Small intestine (tissue), 7 donors: ENCODE measurements at regions not wholly inside any gene's neighbourhood (a gene's known extent, or its start where the extent isn't known, plus 50 kb on each side); places are given as distances from the start of the nearest gene placed in this dataset.

Experiments
- DNase-seq, 2 donors: peaks; one replicate each; pipeline versions ENCODE4 v3.0.0 to v3.0.0-alpha.2; 2013
- FAIRE-seq: peaks from 2 replicates; lab custom pipeline; 2012; peaks lifted over from hg19 to GRCh38; lab: Jason Lieb, UNC
- H3K27ac ChIP-seq, 3 donors: one replicate each; pipeline ENCODE4 v1.5.1; 2013; ENCODE audit warnings: low read length in 2 of 3, mild to moderate bottlenecking in 2 of 3, control low read depth in 1 of 3, inconsistent platforms in 1 of 3, low read depth in 1 of 3, moderate library complexity in 1 of 3
- H3K27me3 ChIP-seq, 3 donors: one replicate each; pipeline ENCODE4 v1.6.1; 2013; ENCODE audit warnings: low read length in 3 of 3, inconsistent platforms in 1 of 3; ENCODE audit not compliant: control insufficient read depth in 3 of 3, insufficient read depth in 3 of 3
- H3K36me3 ChIP-seq, 3 donors: one replicate each; pipeline ENCODE4 v1.6.1; 2013; ENCODE audit warnings: low read length in 3 of 3, inconsistent platforms in 1 of 3, low read depth in 1 of 3, mild to moderate bottlenecking in 1 of 3, moderate library complexity in 1 of 3; ENCODE audit not compliant: control insufficient read depth in 3 of 3, insufficient read depth in 2 of 3
- H3K4me1 ChIP-seq, 3 donors: one replicate each; pipeline ENCODE4 v1.6.1; 2013; ENCODE audit warnings: low read length in 2 of 3, inconsistent platforms in 1 of 3, low read depth in 1 of 3, mild to moderate bottlenecking in 1 of 3, moderate library complexity in 1 of 3; ENCODE audit not compliant: control insufficient read depth in 3 of 3, insufficient read depth in 2 of 3
- H3K4me3 ChIP-seq, 3 donors: one replicate each; pipeline ENCODE4 v1.5.1; 2013; ENCODE audit warnings: low read length in 3 of 3, control low read depth in 1 of 3, inconsistent platforms in 1 of 3, low read depth in 1 of 3, mild to moderate bottlenecking in 1 of 3, moderate library complexity in 1 of 3
- H3K9me3 ChIP-seq, 2 donors: one replicate each; pipeline ENCODE4 v1.6.1; 2013; ENCODE audit warnings: low read depth in 1 of 2, low read length in 1 of 2; ENCODE audit not compliant: control insufficient read depth in 2 of 2, insufficient read depth in 1 of 2
- WGBS, 3 donors: extraction: QIAGEN DNeasy Blood & Tissue Kit; methylation state at CpG; one replicate each; pipeline ENCODE4 v1.1.7; 2013; 5-methylcytosine and 5-hydroxymethylcytosine counted together
- donor health status: healthy with polysubstance abuse.
- donor health status: control.
- donor health status: control.
- donor health status: Bipolar disorder and iron deficiency.
- donor health status: healthy.

DNA sequence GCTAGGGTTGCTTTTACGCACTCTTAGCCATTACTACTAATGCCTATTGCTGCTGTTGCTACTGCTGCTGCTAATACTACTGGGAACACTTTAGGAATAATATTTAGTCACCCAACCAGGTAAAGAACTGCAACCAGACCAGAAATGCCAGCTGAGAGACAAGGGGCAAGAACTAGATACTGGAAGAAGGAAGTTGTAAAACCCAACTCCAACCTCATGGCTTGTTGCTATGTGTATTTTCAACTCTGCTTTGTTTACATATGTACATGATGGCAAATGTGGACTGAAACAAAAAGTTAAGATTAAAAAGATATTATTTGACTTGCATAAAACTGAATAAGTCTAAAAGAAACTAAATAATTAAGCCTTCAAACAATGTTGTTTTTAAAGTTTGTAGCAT is 177.7 kb downstream of the GNAT3 start:
- peaks cover 3 to 15% (median 9%) of the 10 kb centered on the region in 3 donors for H3K4me1 ChIP-seq
- 78 to 84% (median 83%) methylated on average over 1 of the region's 1 CpG for WGBS, 3 donors
- DNase-seq, result peak; percentile 41 to 48
- no peaks in the 10 kb centered on the region for H3K9me3 ChIP-seq
- no peak overlapping the region for H3K27ac ChIP-seq
- no peak for FAIRE-seq
- no peak overlapping the region for H3K4me3 ChIP-seq
- H3K36me3 ChIP-seq, result no peaks in the 10 kb centered on the region
- no peaks in the 10 kb centered on the region for H3K27me3 ChIP-seq

DNA sequence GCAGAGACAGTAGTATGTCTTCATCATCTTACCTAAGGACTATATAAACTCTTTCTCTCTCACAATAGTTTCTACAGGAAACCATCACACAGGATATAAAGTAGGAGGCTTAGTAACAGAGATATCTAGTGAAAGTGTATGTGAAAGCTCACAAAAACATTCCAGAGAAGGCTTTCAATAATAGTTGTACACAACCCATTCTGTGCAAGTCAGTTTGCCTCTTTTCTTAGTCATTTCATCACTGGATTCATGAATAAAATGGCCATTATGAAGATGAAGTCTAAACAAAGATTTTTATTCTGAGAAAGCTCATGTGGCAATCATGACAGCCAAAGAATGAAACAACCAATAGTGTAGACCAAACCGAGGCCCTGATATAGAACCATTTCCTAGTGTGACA is 178.8 kb downstream of the GNAT3 start:
- Histone ChIP-seq H3K4me3 (no peak overlapping the region), H3K36me3 (no peaks in the 10 kb centered on the region), H3K4me1 (peaks cover 3 to 15% (median 9%) of the 10 kb centered on the region in 3 donors), H3K27ac (no peak overlapping the region), H3K27me3 (no peaks in the 10 kb centered on the region), H3K9me3 (no peaks in the 10 kb centered on the region)
- FAIRE-seq (no peak), DNase-seq (no peak)
- 75 to 90% (median 88%) methylated on average over 1 of the region's 1 CpG for WGBS, 3 donors

DNA sequence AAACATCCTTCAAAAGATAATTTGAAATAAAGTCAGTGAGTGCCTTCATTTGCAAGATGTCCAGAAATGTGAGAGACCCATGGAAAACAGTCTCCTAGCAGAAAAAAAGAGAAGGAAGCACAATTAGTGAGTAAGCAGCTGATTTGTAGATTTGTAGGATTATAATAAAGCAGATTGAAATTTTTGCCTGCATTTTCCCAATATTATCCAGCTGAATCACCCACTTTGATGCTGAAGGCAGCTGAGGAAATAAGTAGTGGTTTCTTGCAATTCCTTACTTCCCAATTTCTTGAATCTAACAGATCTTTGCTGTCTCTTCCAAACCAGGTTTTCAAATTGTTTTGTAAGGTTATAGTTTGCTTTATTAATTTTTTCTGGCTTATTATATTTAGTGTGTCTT is 181.4 kb downstream of the GNAT3 start:
- Histone ChIP-seq H3K4me3 (no peak overlapping the region), H3K36me3 (no peaks in the 10 kb centered on the region), H3K27ac (no peak overlapping the region), H3K4me1 (peaks cover 3 to 11% (median 9%) of the 10 kb centered on the region in 3 donors), H3K9me3 (no peaks in the 10 kb centered on the region), H3K27me3 (no peaks in the 10 kb centered on the region)
- FAIRE-seq (no peak), DNase-seq (no peak)

DNA sequence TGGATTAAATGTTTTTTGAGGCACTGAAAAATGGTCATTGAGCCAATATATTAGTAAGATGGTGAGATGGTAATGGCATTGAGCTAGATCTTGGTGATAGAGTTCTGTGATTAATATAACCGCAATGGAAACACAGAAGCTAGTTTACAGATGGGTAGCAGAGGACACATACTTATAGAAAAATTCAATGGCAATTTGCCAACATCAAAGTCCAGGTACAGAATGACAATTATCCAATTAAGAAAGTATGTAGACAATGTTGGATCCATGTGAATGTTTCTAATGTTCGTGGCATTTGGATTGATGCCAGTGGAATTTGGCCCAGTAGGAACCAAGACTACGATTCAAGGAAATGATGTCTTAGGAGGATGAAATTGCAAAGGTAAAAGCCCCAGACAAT is 187.8 kb downstream of the GNAT3 start:
- Histone ChIP-seq H3K9me3 (no peaks in the 10 kb centered on the region), H3K27me3 (no peaks in the 10 kb centered on the region), H3K27ac (no peak overlapping the region), H3K36me3 (no peaks in the 10 kb centered on the region), H3K4me3 (no peak overlapping the region), H3K4me1 (no peaks in the 10 kb centered on the region)
- DNase-seq (peak in 1 of 2 donors; percentile 64), FAIRE-seq (no peak)
- 23 to 52% (median 45%) methylated on average over 3 of the region's 3 CpGs for WGBS, 3 donors

DNA sequence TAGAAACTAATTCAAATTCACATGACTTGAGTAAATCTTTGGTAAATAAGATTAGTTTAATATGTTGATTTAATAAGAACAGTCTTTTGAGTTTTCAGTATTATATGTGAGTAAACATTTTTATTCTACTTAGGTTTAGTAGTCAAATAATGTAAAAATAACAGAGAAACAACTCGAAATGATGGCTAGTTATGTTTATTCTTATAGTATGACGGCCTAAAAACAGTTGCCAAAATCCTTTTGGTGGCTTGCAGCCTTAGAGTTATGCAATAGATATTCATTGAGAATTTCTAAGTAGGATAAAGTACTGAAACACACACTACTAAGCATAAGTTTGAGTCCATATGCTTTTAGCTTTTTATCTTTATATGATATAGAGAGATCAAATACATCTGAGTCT is 184.8 kb downstream of the GNAI1 start:
- Histone ChIP-seq H3K27ac (no peak overlapping the region), H3K36me3 (no peaks in the 10 kb centered on the region), H3K27me3 (no peaks in the 10 kb centered on the region), H3K4me3 (no peak overlapping the region), H3K9me3 (no peaks in the 10 kb centered on the region), H3K4me1 (peaks cover 0 to 9% (median 0%) of the 10 kb centered on the region in 3 donors)
- DNase-seq (no peak), FAIRE-seq (peak; percentile 83)
- 56 to 86% (median 63%) methylated on average over 2 of the region's 2 CpGs for WGBS, 3 donors

DNA sequence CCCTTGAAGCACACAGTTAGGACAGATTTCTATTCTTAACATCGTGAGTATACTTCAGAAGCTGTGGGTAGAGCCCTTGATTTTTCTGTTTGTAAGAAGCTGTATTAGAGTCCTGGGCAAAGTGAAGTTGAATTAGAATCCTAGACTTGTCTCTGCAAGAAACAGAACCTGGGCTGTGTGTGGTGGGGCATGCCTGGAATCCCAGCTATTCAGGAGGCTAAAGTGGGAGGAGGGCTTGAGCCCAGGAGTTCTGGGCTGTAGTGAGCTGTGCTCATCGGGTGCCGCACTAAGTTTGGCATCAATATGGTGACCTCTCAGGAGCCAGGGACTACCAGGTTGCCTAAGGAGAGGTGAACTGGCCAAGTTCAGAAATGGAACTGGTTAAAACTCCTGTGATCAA is 183.4 kb downstream of the GNAI1 start:
- H3K4me1 ChIP-seq, result peaks cover 0 to 9% (median 0%) of the 10 kb centered on the region in 3 donors
- no peaks in the 10 kb centered on the region for H3K27me3 ChIP-seq
- DNase-seq (no peak), FAIRE-seq (no peak)
- H3K36me3 ChIP-seq, result no peaks in the 10 kb centered on the region
- WGBS, 3 donors, result 84 to 92% (median 89%) methylated on average over 3 of the region's 3 CpGs
- H3K4me3 ChIP-seq, result no peak overlapping the region
- H3K9me3 ChIP-seq, result no peaks in the 10 kb centered on the region
- H3K27ac ChIP-seq, result no peak overlapping the region

DNA sequence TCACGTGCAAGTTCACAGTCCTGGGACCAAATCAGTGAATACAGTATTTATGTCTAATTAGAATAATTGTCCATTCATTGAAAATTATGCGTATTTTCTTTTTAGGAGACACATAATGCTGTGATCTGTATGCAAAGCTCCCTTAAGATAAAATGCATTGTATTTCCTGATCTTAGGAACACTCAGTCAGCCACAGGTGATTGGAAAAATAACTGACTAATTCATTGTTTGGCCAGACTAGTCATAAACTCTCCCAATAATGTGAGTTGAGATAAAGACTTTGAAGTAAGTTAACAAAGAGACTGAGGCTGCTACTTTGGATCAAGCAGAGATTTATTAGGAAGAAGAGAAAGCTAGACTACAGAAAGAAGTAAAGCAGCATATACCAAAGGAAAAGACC is 182.2 kb downstream of the GNAI1 start:
- peak; percentile 38 to 56 for DNase-seq
- Histone ChIP-seq H3K4me1 (peaks cover 0 to 13% (median 0%) of the 10 kb centered on the region in 3 donors), H3K9me3 (no peaks in the 10 kb centered on the region), H3K36me3 (no peaks in the 10 kb centered on the region), H3K4me3 (no peak overlapping the region), H3K27ac (no peak overlapping the region), H3K27me3 (no peaks in the 10 kb centered on the region)
- FAIRE-seq, result no peak
- WGBS, 3 donors, result 23 to 62% (median 45%) methylated on average over 2 of the region's 2 CpGs

DNA sequence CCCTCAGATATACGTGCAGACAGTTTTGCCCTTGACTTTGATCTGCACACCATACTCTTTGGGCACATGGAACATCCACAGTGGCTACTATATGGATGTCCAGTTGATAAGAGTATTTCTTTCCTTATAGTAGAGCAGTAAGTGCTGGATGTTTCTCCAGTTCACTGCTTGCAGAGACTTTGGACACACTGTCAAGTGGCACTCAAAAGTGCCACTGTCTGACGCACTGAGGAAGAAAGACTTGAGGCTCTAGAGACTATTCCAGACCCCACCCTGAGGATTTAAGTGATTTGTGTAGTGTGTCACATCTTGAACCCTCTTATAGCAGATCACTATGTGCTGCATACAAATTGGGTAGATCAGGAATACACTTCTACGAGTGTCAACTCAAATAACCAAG is 179.1 kb downstream of the GNAI1 start:
- H3K27ac ChIP-seq, result no peak overlapping the region
- 90 to 91% (median 91%) methylated on average over 3 of the region's 3 CpGs for WGBS, 3 donors
- H3K9me3 ChIP-seq, result no peaks in the 10 kb centered on the region
- DNase-seq (no peak), FAIRE-seq (no peak)
- no peaks in the 10 kb centered on the region for H3K27me3 ChIP-seq
- peaks cover 0 to 15% (median 2%) of the 10 kb centered on the region in 3 donors for H3K4me1 ChIP-seq
- no peak overlapping the region for H3K4me3 ChIP-seq
- no peaks in the 10 kb centered on the region for H3K36me3 ChIP-seq

DNA sequence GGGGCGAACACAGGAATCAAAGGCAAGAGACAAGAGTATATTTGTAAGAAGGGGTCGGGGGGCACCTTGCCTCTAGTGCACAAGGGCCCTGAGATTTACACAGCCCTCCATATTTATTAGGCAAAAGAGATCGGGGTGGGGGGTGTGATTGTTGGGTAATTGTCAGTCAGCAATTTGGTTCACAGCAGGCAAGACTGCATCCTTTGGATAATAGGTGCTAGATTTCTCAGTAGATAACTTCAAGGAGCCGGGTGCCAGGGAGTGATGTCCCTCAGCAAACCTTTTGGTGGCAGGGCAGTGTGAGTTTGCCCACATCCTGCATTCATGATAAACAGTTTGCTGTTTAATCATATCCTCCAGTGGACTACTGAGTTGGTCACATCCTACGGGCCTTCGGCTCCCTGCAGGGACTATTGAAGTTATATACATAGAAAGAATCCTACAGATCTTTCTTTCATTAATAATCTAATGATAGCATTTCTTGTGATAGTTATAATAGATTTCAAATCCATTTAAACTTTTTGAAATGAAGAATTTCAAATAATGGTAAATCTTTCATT is 178.5 kb downstream of the GNAI1 start:
- WGBS, 3 donors, result 89 to 93% (median 92%) methylated on average over 6 of the region's 6 CpGs
- FAIRE-seq, result no peak

More for the DNA sequence above, 178.5 kb downstream of the GNAI1 start:
- no peak for DNase-seq
- H3K36me3 ChIP-seq, result no peaks in the 10 kb centered on the region
- no peaks in the 10 kb centered on the region for H3K9me3 ChIP-seq
- no peaks in the 10 kb centered on the region for H3K27me3 ChIP-seq
- H3K4me3 ChIP-seq, result no peak overlapping the region
- peaks cover 0 to 15% (median 2%) of the 10 kb centered on the region in 3 donors for H3K4me1 ChIP-seq
- no peak overlapping the region for H3K27ac ChIP-seq
